Adrenal gland (tissue), 9 donors: ENCODE measurements at regions not wholly inside any gene's neighbourhood (a gene's known extent, or its start where the extent isn't known, plus 50 kb on each side); places are given as distances from the start of the nearest gene placed in this dataset.

Source experiments
- DNase-seq, 7 donors: peaks; one replicate each; pipeline ENCODE4 v3.0.0-alpha.2; 2019 to 2020
- H3K27ac ChIP-seq, 5 donors: fragments of 200-600 bp; sonication (generic) in 4 of 5; 1 replicate in 3 of 5; 2 replicates in 2 of 5; pipeline versions ENCODE4 v1.5.1 to v1.8.0; 2016 to 2020; ENCODE audit warnings: mild to moderate bottlenecking in 1 of 5
- H3K27me3 ChIP-seq: fragments of 200-600 bp; 2 replicates; pipeline ENCODE4 v1.8.0; 2021
- H3K36me3 ChIP-seq, 2 donors: fragments of 200-600 bp; replicated peaks in 1 of 2; 1 replicate in 1 of 2; 2 replicates in 1 of 2; pipeline versions ENCODE4 v1.5.1 to v1.8.0; 2018 to 2022
- H3K4me1 ChIP-seq, 2 donors: fragments of 200-600 bp; replicated peaks in 1 of 2; 1 replicate in 1 of 2; 2 replicates in 1 of 2; pipeline versions ENCODE4 v1.5.1 to v1.8.0; 2018 to 2021
- H3K4me3 ChIP-seq, 4 donors: fragments of 200-600 bp; sonication (generic) in 3 of 4; one replicate each; pipeline ENCODE4 v1.5.1; 2016 to 2018
- H3K9me3 ChIP-seq, 3 donors: fragments of 200-600 bp; sonication (generic) in 1 of 3; replicated peaks in 1 of 3; 1 replicate in 2 of 3; 2 replicates in 1 of 3; pipeline versions ENCODE4 v1.5.1 to v1.8.0; 2016 to 2021
- CTCF ChIP-seq, 6 experiments: fragments of 450-650 bp in 4 of 6; fragments of 200-600 bp in 2 of 6; sonication (generic) in 1 of 6; IDR thresholded peaks; 1 replicate in 5 of 6; 2 replicates in 1 of 6; pipeline versions ENCODE4 v1.5.1 to v1.8.0; 2016 to 2021; ENCODE audit warnings: antibody characterized with exemption in 6 of 6, mild to moderate bottlenecking in 2 of 6, moderate library complexity in 1 of 6
- POLR2A ChIP-seq, 2 donors: fragments of 450-650 bp; IDR thresholded peaks; one replicate each; pipeline ENCODE4 v1.6.1; 2017; ENCODE audit warnings: antibody characterized with exemption in 2 of 2, mild to moderate bottlenecking in 2 of 2, moderate library complexity in 1 of 2
- WGBS, 4 donors: extraction: QIAGEN DNeasy Blood & Tissue Kit in 2 of 4; methylation state at CpG; one replicate each; pipeline versions ENCODE4 v1.1.5 to v1.1.7; 2013 to 2017; 5-methylcytosine and 5-hydroxymethylcytosine counted together
- intact Hi-C, 2 donors: fragments of 100-400 bp; cut with DNase I; formaldehyde crosslinking; loops; one replicate each; pipeline versions ENCODE4 v1.14.1 to v1.15.0; 2022 to 2023
- donor health status: healthy with polysubstance abuse.
- donor health status: Bipolar disorder and iron deficiency.
- donor health status: DM: yes; HTN: yes; CAD: no.
- donor health status: DM: no; HTN: no; CAD: no.
- donor health status: DM: no; HTN: no; CAD: no.

- TF ChIP-seq CTCF (IDR thresholded peaks at IDR 0.05) (no peak), POLR2A (IDR thresholded peaks at IDR 0.05) (no peak)
- H3K9me3 ChIP-seq = no peaks in the 10 kb centered on the region
- 90 to 97% (median 93%) methylated on average over 5 to 7 of the region's 7 CpGs for WGBS, 4 donors
- DNase-seq = no peak
- H3K4me1 ChIP-seq = no peaks in the 10 kb centered on the region
- no peak overlapping the region for H3K4me3 ChIP-seq
- no peaks in the 10 kb centered on the region for H3K27me3 ChIP-seq
- no peak overlapping the region for H3K27ac ChIP-seq
- intact Hi-C loops = no loop called here
- no peaks in the 10 kb centered on the region for H3K36me3 ChIP-seq
Observed at GRCh38 chr2:15813481-15814266, 126.7 kb upstream of the MYCN start.

DNA sequence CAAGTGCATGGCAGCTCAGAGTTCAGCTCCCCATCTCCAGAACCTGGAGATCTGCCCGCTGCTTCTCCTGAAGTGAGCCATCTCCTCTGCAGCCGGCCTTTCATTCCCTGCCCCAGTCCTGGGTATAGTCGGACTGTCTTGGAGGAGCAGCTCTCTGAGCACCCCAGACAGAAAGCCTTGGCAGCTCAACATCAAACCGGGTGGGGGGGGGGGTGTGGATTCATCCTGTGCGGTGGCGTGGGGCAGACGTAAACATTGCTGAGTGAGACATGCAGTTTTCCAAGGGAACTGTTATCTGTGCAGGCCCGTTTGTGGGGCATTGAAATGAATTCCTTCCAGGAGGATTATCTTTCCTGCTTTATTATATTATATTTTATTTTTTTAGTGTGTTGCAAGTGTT lies 125.9 kb upstream of the MYCN start:
- no peak overlapping the region for H3K27ac ChIP-seq
- no peak for TF ChIP-seq POLR2A (IDR thresholded peaks at IDR 0.05)
- no peak for TF ChIP-seq CTCF (IDR thresholded peaks at IDR 0.05)
- no peaks in the 10 kb centered on the region for H3K9me3 ChIP-seq
- 63 to 74% (median 69%) methylated on average over 7 to 8 of the region's 8 CpGs for WGBS, 4 donors
- no peaks in the 10 kb centered on the region for H3K36me3 ChIP-seq
- H3K27me3 ChIP-seq = no peaks in the 10 kb centered on the region
- intact Hi-C loops = no loop called here
- H3K4me3 ChIP-seq = no peak overlapping the region
- no peak for DNase-seq
- no peaks in the 10 kb centered on the region for H3K4me1 ChIP-seq

DNA sequence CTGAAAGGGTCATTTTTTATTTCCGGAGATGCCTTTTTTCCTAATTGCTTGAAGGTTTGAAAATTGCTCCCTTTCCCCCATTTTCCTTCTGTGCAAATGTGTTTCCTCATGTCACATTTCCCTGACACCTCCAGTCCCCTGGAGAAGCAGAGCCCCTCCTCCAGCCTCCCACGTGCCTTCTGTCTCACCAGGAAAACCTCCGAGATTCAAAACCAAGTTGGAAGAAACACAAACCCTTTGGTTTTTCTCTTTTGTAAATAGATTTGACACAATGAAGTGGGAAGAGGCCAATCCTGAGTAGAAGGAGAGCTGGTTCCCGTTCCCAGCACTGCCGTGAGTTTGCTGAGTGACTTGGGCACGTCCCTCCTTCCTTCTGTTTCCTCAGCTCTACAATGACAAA lies 125.4 kb upstream of the MYCN start:
- 63 to 79% (median 71%) methylated on average over 6 of the region's 6 CpGs for WGBS, 4 donors
- Histone ChIP-seq H3K9me3 (no peaks in the 10 kb centered on the region), H3K27ac (no peak overlapping the region), H3K4me3 (no peak overlapping the region), H3K36me3 (no peaks in the 10 kb centered on the region), H3K27me3 (no peaks in the 10 kb centered on the region), H3K4me1 (no peaks in the 10 kb centered on the region)
- TF ChIP-seq CTCF (IDR thresholded peaks at IDR 0.05) (no peak), POLR2A (IDR thresholded peaks at IDR 0.05) (no peak)
- intact Hi-C loops = no loop called here
- DNase-seq = no peak

DNA sequence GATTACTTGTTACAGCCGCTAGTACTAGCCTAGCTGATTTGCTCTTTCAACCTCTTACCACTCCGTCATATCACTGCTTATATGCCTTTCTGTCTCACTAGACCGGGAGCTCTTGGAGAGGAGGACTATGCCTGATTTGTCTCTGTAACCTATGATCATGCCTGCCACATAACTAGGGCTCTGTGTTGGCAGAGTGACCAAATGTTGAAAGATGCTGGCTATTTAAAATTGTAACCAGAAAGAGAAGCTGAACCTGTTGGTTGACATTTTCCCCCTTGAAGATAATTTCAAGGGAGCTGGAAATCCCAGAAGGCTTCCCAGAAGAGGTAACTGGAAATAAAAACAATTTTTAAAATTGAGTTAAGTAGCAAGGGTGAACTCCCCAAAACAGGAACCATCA lies 124.1 kb upstream of the MYCN start:
- WGBS, 4 donors = 69 to 90% (median 81%) methylated on average over 3 of the region's 3 CpGs
- intact Hi-C loops = no loop called here
- H3K27me3 ChIP-seq = no peaks in the 10 kb centered on the region
- DNase-seq = no peak
- H3K27ac ChIP-seq = no peak overlapping the region
- no peak overlapping the region for H3K4me3 ChIP-seq
- no peak for TF ChIP-seq CTCF (IDR thresholded peaks at IDR 0.05)
- H3K36me3 ChIP-seq = no peaks in the 10 kb centered on the region
- no peaks in the 10 kb centered on the region for H3K9me3 ChIP-seq
- no peaks in the 10 kb centered on the region for H3K4me1 ChIP-seq
